ENCODE measurements at regions not wholly inside any gene's neighbourhood (a gene's known extent, or its start where the extent isn't known, plus 50 kb on each side); places are given as distances from the start of the nearest gene placed in this dataset.
"Not testable (repeated sequence)": the region's sequence is repeated elsewhere in the genome, so short reads cannot be mapped to it uniquely, and the experiment has no call there.

DNA sequence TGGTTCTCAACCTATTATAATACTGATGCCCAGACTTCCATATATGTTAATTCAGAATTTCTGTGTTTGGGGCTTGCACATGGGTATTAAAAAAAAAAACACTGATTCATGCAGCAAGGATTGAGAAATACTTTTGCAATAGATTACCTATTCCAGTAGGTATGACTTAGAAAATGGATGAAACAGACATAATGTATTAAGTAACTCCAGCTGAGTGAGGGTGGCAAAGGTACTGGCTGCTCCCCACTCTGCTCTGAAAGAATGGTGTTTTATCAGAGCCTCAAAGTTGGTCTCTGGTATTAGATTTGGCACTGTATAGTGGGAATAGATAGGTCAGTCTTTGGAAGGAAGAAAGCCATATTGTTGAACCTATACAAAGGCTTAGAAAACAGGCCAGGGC is 234.3 kb upstream of the FOLH1 start:
- H3K4me3 Mint-ChIP-seq (ENCODE audit: unreplicated experiment): no peak overlapping the region
- TF ChIP-seq, protein P1, sequence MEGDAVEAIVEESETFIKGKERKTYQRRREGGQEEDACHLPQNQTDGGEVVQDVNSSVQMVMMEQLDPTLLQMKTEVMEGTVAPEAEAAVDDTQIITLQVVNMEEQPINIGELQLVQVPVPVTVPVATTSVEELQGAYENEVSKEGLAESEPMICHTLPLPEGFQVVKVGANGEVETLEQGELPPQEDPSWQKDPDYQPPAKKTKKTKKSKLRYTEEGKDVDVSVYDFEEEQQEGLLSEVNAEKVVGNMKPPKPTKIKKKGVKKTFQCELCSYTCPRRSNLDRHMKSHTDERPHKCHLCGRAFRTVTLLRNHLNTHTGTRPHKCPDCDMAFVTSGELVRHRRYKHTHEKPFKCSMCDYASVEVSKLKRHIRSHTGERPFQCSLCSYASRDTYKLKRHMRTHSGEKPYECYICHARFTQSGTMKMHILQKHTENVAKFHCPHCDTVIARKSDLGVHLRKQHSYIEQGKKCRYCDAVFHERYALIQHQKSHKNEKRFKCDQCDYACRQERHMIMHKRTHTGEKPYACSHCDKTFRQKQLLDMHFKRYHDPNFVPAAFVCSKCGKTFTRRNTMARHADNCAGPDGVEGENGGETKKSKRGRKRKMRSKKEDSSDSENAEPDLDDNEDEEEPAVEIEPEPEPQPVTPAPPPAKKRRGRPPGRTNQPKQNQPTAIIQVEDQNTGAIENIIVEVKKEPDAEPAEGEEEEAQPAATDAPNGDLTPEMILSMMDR (IDR thresholded peaks at IDR 0.05): no peak

DNA sequence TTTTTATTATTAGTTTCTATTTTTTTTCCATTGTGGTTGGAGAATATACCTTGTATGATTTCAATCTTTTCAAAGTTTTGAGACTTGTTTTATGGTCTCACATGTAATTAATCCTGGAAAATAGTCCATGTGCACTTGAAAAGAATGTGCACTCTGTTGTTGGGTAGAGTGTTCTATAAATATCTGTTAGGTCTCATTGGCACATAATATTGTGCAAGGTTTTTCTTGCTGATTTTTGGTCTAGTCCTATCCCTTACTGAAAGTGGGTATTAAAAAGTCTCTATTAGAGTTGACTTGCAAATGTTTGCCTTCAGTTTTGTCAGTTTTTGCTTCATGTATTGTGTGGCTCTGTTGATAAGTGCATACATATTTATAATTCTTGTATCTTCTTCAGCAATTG is 231.5 kb upstream of the FOLH1 start:
- not testable (repeated sequence) for H3K4me3 Mint-ChIP-seq (ENCODE audit: unreplicated experiment); H3K27ac Mint-ChIP-seq (ENCODE audit: unreplicated experiment); DNase-seq (ENCODE audit: extremely low spot score, unreplicated experiment); H3K36me3 Mint-ChIP-seq (ENCODE audit: unreplicated experiment); H3K4me1 Mint-ChIP-seq (ENCODE audit: unreplicated experiment); H3K27me3 Mint-ChIP-seq (ENCODE audit: unreplicated experiment)
- H3K9me3 Mint-ChIP-seq (ENCODE audit: unreplicated experiment): peaks cover 27% of the 10 kb centered on the region

More for the DNA sequence above, 234.3 kb upstream of the FOLH1 start:
- DNase-seq (ENCODE audit: extremely low spot score, unreplicated experiment): no peak
- Mint-ChIP-seq H3K9me3 (ENCODE audit: unreplicated experiment) (peaks cover 31% of the 10 kb centered on the region), H3K4me1 (ENCODE audit: unreplicated experiment) (no peaks in the 10 kb centered on the region), H3K27me3 (ENCODE audit: unreplicated experiment) (no peaks in the 10 kb centered on the region), H3K27ac (ENCODE audit: unreplicated experiment) (no peak overlapping the region), H3K36me3 (ENCODE audit: unreplicated experiment) (no peaks in the 10 kb centered on the region)

DNA sequence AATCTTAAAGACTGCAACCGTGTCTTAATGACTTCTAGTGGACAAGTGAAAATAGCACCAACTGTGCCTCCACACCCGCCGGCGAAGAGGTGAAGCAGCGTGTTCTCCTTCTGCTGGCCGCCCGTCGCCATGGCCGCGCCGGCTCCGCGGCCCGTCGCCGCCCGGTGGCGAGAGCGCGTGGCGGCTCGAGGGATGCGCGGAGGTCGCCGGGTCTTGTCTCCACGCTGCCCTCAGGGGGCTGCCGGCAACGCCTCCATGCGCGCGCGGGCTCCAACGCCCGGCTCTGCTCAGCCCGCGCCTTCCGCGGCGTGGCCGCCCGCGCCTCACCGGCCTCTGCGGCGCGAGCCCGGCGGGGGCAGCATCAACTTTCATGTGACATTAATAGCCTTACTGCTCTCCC is 225.9 kb upstream of the FOLH1 start:
- H3K27ac Mint-ChIP-seq (ENCODE audit: unreplicated experiment); H3K27me3 Mint-ChIP-seq (ENCODE audit: unreplicated experiment); H3K4me1 Mint-ChIP-seq (ENCODE audit: unreplicated experiment); H3K36me3 Mint-ChIP-seq (ENCODE audit: unreplicated experiment); DNase-seq (ENCODE audit: extremely low spot score, unreplicated experiment); H3K4me3 Mint-ChIP-seq (ENCODE audit: unreplicated experiment): not testable (repeated sequence)
- peaks cover 30% of the 10 kb centered on the region for H3K9me3 Mint-ChIP-seq (ENCODE audit: unreplicated experiment)

DNA sequence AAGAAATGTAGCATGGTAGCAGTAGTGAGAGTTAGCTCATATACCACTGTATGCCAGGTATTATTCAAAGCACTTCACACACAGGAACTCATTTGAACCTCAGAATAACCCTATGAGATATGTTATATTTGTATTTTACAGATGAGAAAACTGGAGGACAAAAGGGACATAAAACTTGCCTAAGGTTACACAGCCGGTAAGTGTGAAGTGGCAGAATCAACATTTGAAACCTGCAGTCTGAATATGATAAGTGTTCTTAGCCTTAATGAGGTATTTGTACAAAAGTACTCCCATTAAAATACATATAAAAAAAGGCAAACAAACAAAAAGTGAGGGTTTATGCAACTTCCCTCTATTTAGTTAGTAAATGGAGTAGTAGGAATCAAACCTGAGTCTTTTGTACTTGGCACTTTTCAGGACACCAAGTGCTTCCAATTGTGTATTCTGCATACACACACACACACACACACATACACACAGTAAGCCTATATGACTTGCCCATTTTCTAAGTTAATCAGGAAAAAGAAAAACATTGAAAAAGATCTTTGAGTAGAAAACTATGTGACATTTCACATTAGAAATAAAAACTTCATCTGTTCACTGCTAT is 223.9 kb upstream of the FOLH1 start:
- TF ChIP-seq, protein P1 (IDR thresholded peaks at IDR 0.05): no peak
- no peaks in the 10 kb centered on the region for H3K27me3 Mint-ChIP-seq (ENCODE audit: unreplicated experiment)
- H3K27ac Mint-ChIP-seq (ENCODE audit: unreplicated experiment): no peak overlapping the region
- no peak for DNase-seq (ENCODE audit: extremely low spot score, unreplicated experiment)
- H3K36me3 Mint-ChIP-seq (ENCODE audit: unreplicated experiment): no peaks in the 10 kb centered on the region
- no peak overlapping the region for H3K4me3 Mint-ChIP-seq (ENCODE audit: unreplicated experiment)
- H3K9me3 Mint-ChIP-seq (ENCODE audit: unreplicated experiment): peaks cover 34% of the 10 kb centered on the region
- H3K4me1 Mint-ChIP-seq (ENCODE audit: unreplicated experiment): no peaks in the 10 kb centered on the region

DNA sequence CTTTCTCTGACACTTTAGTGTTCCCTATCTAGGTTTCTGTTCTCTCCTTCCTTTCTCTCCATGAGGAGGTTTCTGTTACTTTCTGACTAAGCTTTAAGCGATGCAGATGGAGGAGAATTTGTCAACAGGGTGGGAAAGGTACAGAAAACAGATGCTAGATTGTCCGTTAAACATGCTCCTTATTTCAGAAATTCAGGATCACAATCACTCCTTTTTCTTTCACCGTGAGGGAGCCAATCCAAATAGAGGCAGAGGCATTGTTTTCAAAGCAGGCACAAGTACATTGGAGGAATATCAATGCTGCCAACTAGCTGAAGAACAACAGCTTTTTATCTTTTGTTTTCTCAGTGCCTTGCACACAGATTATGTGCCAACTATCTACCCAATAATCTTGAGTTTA is 215.7 kb upstream of the FOLH1 start:
- no peak for DNase-seq (ENCODE audit: extremely low spot score, unreplicated experiment)
- TF ChIP-seq, protein P1 (IDR thresholded peaks at IDR 0.05): no peak
- H3K27me3 Mint-ChIP-seq (ENCODE audit: unreplicated experiment): no peaks in the 10 kb centered on the region
- H3K4me1 Mint-ChIP-seq (ENCODE audit: unreplicated experiment): no peaks in the 10 kb centered on the region
- no peaks in the 10 kb centered on the region for H3K36me3 Mint-ChIP-seq (ENCODE audit: unreplicated experiment)
- H3K27ac Mint-ChIP-seq (ENCODE audit: unreplicated experiment): no peak overlapping the region
- peaks cover 64% of the 10 kb centered on the region for H3K9me3 Mint-ChIP-seq (ENCODE audit: unreplicated experiment)
- H3K4me3 Mint-ChIP-seq (ENCODE audit: unreplicated experiment): no peak overlapping the region

DNA sequence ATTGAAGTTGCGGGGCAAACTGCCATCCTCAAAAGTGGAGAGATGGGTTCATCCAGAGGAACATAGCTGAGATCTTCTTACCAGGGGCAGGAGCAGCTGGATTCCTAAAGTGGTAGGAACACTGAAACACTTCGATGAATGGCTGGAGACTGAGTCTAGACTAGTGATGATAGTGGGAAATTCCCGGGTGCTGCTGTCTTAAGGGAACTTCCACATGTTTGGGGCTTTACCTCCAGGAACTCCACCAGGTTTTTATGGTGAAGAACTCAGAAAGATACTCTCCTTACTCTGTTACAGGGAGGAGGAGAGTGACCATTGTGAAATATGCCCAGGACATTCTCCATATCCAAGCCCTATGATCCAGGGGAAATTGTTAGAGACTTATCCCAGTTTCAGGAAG is 210.5 kb upstream of the FOLH1 start:
- H3K9me3 Mint-ChIP-seq (ENCODE audit: unreplicated experiment): peaks cover 27% of the 10 kb centered on the region
- H3K4me1 Mint-ChIP-seq (ENCODE audit: unreplicated experiment); H3K27ac Mint-ChIP-seq (ENCODE audit: unreplicated experiment); DNase-seq (ENCODE audit: extremely low spot score, unreplicated experiment); H3K36me3 Mint-ChIP-seq (ENCODE audit: unreplicated experiment); H3K27me3 Mint-ChIP-seq (ENCODE audit: unreplicated experiment); H3K4me3 Mint-ChIP-seq (ENCODE audit: unreplicated experiment): not testable (repeated sequence)

DNA sequence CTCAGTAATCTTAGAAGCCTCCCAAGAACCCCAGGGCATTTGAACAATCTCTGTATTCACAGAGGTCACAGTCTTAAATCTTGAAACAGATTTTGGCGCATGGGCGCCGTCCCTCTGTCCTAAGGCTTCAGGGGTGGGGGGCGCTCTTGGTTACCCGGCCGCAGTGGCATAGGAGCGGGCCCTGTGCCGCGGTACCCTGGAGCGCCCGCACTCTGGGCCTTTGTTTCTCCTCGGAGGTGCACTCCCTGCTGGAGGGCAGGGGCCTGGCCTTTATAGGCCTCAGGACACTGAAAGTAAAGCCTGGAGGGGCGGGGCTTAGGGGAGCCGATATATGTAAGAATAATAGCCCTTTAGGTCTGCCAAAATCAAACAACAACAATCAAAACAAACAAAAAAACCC is 197.3 kb upstream of the FOLH1 start:
- H3K36me3 Mint-ChIP-seq (ENCODE audit: unreplicated experiment): no peaks in the 10 kb centered on the region
- no peak overlapping the region for H3K4me3 Mint-ChIP-seq (ENCODE audit: unreplicated experiment)
- H3K27ac Mint-ChIP-seq (ENCODE audit: unreplicated experiment): no peak overlapping the region
- no peaks in the 10 kb centered on the region for H3K27me3 Mint-ChIP-seq (ENCODE audit: unreplicated experiment)
- H3K4me1 Mint-ChIP-seq (ENCODE audit: unreplicated experiment): no peaks in the 10 kb centered on the region
- DNase-seq (ENCODE audit: extremely low spot score, unreplicated experiment): no peak
- peaks cover 21% of the 10 kb centered on the region for H3K9me3 Mint-ChIP-seq (ENCODE audit: unreplicated experiment)
- TF ChIP-seq, protein P1 (IDR thresholded peaks at IDR 0.05): no peak

DNA sequence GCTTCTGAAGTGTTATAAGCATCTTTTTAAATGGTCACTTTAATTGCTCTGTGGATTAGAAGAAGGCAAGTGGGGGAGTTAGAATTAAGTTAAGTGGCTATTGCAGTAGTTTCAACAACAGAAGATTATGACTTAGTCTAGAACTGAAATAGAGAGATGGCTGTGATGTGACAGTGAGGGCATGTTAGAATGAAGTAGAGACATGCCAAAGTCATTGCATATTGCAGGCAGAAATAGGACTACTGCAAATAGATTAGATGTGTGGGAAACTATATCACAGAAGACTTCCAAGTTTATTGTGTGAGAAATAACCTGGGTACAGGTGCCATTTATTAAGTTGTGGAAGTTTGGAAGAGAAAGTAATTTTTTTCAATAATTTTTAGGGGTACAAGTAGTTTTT is 187.4 kb upstream of the FOLH1 start:
- H3K27me3 Mint-ChIP-seq (ENCODE audit: unreplicated experiment); H3K4me3 Mint-ChIP-seq (ENCODE audit: unreplicated experiment); H3K36me3 Mint-ChIP-seq (ENCODE audit: unreplicated experiment); H3K4me1 Mint-ChIP-seq (ENCODE audit: unreplicated experiment); H3K27ac Mint-ChIP-seq (ENCODE audit: unreplicated experiment); DNase-seq (ENCODE audit: extremely low spot score, unreplicated experiment): not testable (repeated sequence)
- peaks cover 37% of the 10 kb centered on the region for H3K9me3 Mint-ChIP-seq (ENCODE audit: unreplicated experiment)

DNA sequence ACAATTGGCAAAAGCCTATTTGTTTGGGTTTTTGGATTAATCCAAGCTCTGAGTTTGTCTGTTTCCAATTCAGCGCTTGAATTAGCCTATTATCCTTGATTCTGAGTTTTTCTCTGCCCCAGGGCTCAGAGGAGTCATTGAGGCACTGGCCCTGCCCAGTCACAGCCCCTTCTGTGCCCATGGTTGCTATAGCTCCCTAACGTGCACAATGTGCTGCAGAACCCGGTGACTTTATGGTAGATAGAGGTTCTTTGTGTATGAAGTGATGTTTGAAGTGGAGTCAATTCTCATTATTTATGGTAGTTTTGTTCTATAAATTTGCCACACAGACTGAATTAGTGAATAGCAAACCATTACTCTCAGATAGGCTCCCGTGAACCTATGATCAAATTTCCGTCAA is 182.0 kb upstream of the FOLH1 start:
- not testable (repeated sequence) for H3K4me1 Mint-ChIP-seq (ENCODE audit: unreplicated experiment); DNase-seq (ENCODE audit: extremely low spot score, unreplicated experiment); H3K4me3 Mint-ChIP-seq (ENCODE audit: unreplicated experiment); H3K27ac Mint-ChIP-seq (ENCODE audit: unreplicated experiment); H3K36me3 Mint-ChIP-seq (ENCODE audit: unreplicated experiment); H3K27me3 Mint-ChIP-seq (ENCODE audit: unreplicated experiment)
- peaks cover 19% of the 10 kb centered on the region for H3K9me3 Mint-ChIP-seq (ENCODE audit: unreplicated experiment)

Measured in osteocyte (in vitro differentiated cells).